ENCODE measurements at regions not wholly inside any gene's neighbourhood (a gene's known extent, or its start where the extent isn't known, plus 50 kb on each side); places are given as distances from the start of the nearest gene placed in this dataset.

- Histone ChIP-seq H2BK15ac (ENCODE audit: low read depth, low read length) (no peak overlapping the region), H2BK5ac (ENCODE audit: insufficient read length, low read length) (no peak overlapping the region), H4K8ac (replicated peaks; ENCODE audit: insufficient read length, low read depth, low read length) (no peak overlapping the region), H3K79me1 (ENCODE audit: insufficient read depth, low read depth, low read length, poor library complexity, severe bottlenecking) (no peaks in the 10 kb centered on the region), H2BK12ac (ENCODE audit: insufficient read length, low read depth, low read length) (no peak overlapping the region), H4K5ac (ENCODE audit: insufficient read length, low read depth, low read length) (no peak overlapping the region), H3K27me3 (ENCODE audit: insufficient read depth, low read length) (no peaks in the 10 kb centered on the region; the same call in 1 of the 2 replicates), H3T11ph (ENCODE audit: low read length) (no peak overlapping the region), H2BK20ac (ENCODE audit: low read depth, low read length, poor library complexity, severe bottlenecking) (no peak overlapping the region), H3K27ac (ENCODE audit: insufficient read length, low read depth, low read length) (no peak overlapping the region), H3K56ac (ENCODE audit: insufficient read length, low read depth, low read length) (no peak overlapping the region), H3K4me1 (ENCODE audit: insufficient read depth, low read length) (no peaks in the 10 kb centered on the region), H4K91ac (ENCODE audit: insufficient read length, low read depth, low read length) (no peak overlapping the region), H3K4ac (ENCODE audit: low read depth, low read length) (no peak overlapping the region), H3K14ac (ENCODE audit: insufficient read depth, low read length) (peak overlapping the region; percentile 68; the same call in 1 of the 2 replicates), H3K23ac (ENCODE audit: insufficient read length, low read depth, low read length) (no peak overlapping the region), H3K9ac (ENCODE audit: extremely low read depth, insufficient read length, low read length) (no peak overlapping the region), H3K4me2 (ENCODE audit: insufficient read depth, insufficient read length, low read length) (no peak overlapping the region), H2AFZ (ENCODE audit: low read length) (no peak overlapping the region), H3K23me2 (ENCODE audit: insufficient read length, low read depth, low read length, poor library complexity, severe bottlenecking) (no peaks in the 10 kb centered on the region), H3K9me3 (ENCODE audit: control insufficient read depth, low read depth, low read length) (no peaks in the 10 kb centered on the region), H2BK120ac (ENCODE audit: low read depth, low read length, poor library complexity, severe bottlenecking) (no peak overlapping the region), H2AK5ac (ENCODE audit: insufficient read length, low read length) (no peak overlapping the region), H4K20me1 (ENCODE audit: control insufficient read depth, insufficient read depth, insufficient read length) (no peaks in the 10 kb centered on the region), H3K18ac (ENCODE audit: insufficient read length, low read depth, low read length) (no peak overlapping the region), H3K79me2 (ENCODE audit: insufficient read depth, low read length) (no peaks in the 10 kb centered on the region; the same call in 1 of the 2 replicates)
- peaks cover 35% of the 10 kb centered on the region for H3K27me3 Mint-ChIP-seq (ENCODE audit: low read depth)
- H3K4me1 Mint-ChIP-seq = peaks cover 19 to 28% of the 10 kb centered on the region in 2 experiments
- 0 out of 7 replicates have a peak, but pooled peaks cover 0 to 3% (median 0%) of the 10 kb centered on the region in 3 experiments for H3K36me3 Mint-ChIP-seq (ENCODE audit: insufficient read depth in 1 of 3, low read depth in 3 of 3)
- DNase-seq = no peak
- peaks cover 0 to 5% of the 10 kb centered on the region in 2 experiments; a peak in 1 of 5 replicates for H3K9me3 Mint-ChIP-seq
- no peak for TF ChIP-seq CTCF (conservative IDR thresholded peaks at IDR 0.05)
- H3K27ac Mint-ChIP-seq = no peak overlapping the region; a peak in 1 of 7 replicates
- no peak overlapping the region for H3K4me3 Mint-ChIP-seq
- WGBS (ENCODE audit: extremely low coverage, insufficient read length, low lambda C conversion rate) = no CpG with 5 or more reads among the region's 15 CpGs
Measured at GRCh38 chr11:119970555-119971304, 167.2 kb downstream of the TRIM29 start.
